NCI-H2196 (cell line): ENCODE measurements at regions not wholly inside any gene's neighbourhood (a gene's known extent, or its start where the extent isn't known, plus 50 kb on each side); places are given as distances from the start of the nearest gene placed in this dataset.

ENCODE experiments used
- DNase-seq: peaks from one replicate; lab custom pipeline; 2025; ENCODE audit not compliant: unreplicated experiment; lab: John Stamatoyannopoulos, UW

DNA sequence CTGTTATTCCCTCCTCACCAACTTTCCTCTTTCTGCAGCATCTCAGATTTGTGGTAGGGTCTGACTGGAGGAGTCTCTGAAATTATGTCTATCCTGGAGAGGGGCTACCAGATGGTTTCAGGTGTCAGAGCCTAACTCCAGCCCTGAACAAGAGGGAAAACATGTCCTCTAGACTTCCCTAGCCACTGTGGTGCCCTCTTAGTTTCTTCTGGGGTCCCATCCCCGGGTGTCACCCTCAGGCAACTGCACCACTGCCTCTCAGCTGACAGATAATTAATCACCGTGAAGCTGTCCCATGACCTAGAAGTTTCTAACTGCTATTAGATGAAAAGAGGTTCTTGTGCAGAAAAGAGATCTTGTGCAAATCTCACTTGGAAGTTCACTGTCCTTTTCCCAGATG, 95.1 kb upstream of the CELF4 start:
- DNase-seq, result no peak

DNA sequence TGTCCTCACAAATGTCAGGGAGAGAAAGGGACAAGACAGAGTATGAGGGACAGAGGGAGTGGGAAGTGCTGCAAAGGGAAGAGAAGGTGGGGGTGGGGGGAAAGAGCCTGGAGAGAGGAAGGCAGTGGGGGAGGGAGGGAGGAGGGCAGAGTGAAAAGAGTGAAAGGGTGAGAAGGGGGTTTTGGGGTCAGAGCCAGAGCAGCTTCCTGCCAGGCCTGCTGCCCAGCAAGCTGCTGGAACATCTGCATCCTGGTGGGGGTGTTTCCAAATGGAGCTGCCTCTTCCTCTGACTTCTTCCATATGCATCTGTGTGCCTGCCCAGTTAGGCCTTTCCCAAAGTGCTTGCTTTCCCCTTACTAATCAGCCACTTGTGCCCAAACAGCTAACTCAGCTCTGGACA, 94.3 kb upstream of the CELF4 start:
- no peak for DNase-seq

DNA sequence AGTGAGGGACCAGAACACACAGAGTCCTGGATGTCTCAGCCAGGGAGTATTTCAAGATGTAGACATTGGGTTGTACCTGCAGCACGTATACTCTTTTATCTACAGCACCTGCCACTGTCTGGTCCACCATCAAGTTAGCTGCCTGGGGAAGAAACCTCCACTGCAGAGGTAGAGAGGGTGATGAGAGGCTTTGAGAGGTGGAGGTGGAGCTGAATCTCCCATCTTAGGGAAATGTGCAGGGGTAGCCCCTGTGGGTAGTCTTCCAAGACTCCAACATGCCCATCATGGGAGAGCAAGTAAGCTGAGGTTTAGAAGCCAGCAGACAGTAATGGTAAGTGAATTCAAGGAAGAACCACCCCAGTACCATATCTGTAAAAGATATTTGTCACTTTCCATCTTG, 93.3 kb upstream of the CELF4 start:
- no peak for DNase-seq

DNA sequence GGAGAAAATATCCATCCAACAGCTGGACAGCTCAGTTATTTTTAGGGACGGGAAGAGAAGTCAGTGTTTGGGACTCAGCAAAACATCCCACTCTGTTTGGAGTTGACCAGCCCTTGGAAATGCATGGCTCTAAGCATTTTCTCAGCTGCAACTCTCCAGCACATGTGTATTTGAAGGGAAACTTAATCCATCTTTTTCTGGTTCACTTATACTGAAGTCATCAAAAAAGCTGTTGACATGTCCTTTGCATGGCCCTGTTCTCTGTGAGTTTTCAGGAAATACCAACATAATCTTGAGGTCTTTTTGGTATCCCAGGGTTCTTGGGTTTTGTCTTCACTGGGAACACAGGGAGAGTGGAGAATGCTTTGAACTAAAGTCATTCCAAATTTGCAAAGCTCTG, 91.9 kb upstream of the CELF4 start:
- no peak for DNase-seq

DNA sequence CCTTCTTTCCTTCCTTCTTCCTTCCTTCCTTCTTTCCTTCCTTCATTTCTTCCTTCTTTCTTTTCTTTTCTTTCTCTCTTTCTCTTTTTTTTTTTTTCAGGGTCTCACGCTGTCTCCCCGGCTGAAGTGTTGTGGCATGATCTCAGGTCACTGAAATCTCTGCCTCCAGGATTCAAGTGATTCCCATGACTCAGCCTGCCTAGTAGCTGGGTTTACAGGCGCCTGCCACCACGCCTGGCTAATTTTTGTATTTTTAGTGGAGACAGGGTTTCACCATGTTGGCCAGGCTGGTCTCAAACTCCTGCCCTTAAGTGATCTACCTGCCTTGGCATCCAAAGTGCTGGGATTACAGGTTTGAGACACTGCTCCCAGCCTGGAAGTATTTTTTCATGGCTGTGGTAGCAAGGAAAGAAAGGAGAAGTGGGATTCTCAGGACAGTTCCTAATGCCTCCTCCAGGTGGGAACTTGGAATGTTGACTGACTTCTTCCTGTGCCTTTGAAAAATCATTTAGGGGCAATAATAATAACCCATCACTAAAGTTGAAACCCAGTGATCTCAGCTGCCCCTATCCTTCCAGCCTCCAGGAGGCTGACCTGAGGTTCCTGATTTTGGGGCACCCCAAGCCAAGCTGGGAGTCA, 89.3 kb upstream of the CELF4 start:
- DNase-seq, result no peak

DNA sequence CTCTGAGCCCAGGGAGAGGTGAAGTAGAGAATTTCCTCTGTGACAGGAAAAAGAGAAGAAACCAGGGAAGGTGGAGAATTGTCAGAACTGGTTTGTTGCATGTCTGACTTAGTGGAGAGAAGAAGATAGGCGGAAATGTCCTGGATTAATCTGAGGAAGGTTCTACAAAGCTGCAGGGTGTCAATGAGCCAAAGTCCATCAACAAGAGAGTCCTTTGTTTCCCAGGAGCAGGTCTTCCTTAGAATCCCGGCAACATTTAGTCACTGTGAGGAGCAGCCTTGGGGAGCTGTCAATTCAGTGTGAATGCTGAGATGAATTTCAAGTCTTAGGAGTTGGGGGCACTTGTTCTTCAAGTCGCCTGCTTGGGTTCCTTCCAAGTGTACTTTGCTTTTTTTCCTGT, 88.4 kb upstream of the CELF4 start:
- DNase-seq, result no peak

DNA sequence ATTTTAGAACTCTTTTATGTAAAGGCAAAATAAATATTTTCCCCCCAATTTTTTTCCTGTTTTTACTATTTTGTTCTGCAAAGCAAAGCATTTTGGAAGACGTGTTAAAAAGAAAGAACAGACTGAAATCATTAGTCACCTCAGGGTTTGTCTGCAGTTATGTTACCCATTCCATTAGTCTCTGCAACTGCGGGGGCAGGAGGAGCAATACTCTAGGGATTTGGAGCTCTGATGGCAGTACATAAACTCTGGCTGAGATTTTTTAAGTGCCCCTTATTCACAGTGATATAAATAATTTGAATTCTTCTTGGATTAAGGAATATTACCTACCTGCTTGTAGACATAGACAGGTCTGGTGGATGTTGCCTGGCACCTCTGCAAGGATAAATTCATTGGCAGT, 88.0 kb upstream of the CELF4 start:
- DNase-seq, result no peak

DNA sequence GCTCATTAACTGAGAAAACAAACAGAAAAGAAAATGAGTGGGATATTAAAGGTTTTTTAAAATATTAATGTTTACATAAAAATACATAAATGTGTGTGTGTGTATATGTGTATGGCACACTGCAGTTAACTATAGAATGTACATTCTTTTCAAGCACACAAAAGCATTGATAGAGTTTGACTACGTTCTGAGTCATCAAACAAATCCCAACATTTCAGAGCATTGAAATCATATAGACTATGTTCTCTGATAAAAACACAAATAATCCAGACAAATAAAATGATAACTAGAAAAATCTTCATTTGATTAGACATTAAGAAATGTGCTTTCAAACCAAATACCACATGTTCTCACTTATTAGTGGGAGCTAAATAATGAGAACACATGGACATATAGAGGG, 84.3 kb upstream of the CELF4 start:
- DNase-seq, result no peak

DNA sequence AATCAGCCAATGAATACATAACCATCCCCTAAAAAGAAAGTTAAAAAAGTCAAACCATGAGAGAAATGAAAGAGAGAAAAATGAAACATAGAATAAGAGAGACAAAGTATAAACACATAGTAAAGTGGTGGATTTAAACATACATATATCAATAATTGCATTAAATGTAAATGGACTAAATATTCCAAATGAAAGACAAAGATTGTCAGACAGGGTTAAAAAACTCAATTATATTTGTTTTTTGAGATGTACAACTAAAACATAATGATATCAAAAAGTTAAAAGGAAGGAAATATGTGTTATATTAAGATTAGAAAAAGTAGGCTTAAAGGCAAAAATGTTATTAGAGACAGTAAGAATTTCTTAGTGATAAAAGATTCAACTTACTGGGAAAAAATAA, 83.8 kb upstream of the CELF4 start:
- DNase-seq, result no peak

DNA sequence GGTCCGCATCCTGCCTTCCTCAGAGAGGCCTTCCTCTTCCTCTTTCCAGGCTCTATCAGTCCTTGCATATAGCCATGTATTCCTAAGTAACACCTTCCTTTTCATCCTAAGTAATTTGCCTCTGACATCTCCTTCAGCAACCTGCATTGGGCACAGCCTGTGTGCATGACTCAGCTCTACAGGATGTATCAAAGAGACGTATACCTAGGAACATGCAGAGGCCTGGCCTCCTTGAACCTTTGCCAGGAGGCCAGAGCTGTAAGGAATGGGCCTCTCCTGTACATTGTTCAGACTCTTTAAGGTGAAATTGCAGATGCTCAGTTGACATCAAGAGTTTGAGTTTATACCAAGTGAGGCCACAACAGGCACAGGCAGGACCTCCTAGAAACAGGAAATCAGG, 76.0 kb upstream of the CELF4 start:
- DNase-seq, result no peak

DNA sequence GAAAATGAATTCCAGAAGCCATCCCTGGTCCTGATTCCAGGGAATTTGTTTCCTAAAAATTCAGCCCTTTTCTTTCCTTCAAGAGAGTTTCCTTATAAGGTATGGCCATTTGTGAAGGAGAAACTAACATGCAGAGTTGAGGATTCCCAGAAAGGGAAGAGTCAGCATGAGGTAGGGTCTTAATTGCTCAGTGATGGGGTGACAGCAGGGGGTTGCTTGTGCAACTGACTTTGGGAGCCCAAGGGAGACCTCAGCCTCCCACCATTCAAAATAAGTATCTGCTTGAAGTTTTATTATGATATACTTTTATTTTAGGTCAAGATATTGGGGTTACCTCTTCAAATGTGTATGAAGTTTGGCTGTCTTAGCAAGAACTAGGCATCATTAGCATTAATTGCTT, 74.9 kb upstream of the CELF4 start:
- no peak for DNase-seq

DNA sequence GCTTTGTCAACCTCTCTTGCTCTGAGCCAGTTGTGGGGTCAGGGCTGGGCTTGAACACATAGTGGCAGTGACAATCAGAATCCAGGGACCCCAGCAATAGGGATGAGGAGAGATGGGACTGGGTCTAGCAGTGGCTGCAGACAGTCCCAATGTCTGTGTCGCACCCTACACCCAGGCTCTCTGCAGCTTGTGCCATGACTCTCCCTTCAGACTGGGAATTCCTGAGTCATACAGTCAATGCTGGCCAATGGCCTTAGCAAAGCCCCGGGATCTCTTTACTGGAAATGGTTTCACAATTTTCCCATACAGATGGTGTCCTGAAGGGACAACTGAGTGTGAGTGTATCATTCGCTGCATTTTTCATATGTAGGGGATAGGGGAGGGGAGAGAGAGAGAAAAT, 74.2 kb upstream of the CELF4 start:
- DNase-seq, result no peak

DNA sequence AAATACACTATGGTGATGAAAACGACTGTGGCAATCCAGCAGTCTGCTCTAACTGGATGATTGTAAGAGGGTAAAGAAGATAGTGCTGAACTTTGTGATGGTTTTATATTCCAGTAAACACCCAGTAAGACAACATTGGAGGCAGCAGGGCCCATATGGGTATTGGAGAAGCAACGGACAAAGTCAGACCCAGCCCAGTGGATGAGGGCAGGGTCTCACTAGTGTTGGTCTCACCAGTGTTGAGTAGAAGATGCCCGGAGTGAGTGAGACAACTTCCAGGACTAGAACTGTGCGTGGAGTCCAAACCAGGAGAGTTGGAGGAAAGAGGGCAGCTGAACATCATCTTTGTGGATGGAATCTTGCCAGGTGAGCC, 71.9 kb upstream of the CELF4 start:
- DNase-seq, result no peak

DNA sequence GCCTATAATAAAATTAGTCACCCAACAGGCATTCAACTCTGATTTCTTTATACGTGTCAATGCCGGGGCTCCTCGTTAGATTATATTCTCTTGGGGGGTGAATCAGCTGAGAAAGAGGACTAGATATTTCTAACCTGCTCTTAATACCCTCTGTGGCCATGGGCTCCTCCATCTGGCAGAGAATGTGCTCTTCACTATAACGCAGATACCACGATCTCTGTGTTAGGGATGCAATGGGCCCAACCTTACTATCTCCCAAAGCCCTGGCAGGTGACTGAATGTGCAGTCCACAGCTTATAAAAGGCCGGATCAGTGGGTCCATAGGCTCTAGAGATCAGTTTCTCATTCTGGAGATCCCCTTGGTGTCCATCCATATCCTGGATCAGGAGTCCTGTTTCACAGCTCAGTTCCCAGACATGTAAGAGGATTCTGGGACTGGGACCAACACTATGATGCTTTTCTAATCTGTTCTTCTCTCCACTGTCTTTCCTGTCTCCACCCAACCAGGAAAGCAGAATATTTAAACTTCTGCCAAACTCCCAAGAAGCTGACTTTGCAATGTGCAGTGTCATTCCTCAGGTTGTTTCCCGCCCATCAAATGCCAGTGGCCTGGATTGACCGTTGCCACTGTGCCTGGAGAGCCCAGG, 71.4 kb upstream of the CELF4 start:
- no peak for DNase-seq

DNA sequence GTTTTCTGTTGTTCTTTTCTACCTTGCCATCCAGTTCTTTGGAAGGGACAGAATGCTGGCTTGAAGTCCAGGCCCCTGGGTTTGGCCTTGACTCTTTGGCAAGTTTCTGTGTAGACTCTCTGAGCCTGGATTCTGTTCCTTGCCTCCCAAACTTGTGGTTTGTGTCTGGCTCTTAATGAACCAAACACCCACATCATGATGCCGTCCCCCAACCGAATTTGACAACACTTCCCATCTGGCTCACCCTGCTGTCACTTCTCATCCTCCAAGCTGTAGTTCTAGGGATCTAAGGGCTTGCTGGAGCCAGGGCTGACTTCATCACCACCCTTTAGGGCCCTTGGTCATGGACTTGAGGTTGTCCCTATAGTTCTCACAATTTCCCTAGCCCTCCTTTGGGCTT, 68.9 kb upstream of the CELF4 start:
- no peak for DNase-seq

DNA sequence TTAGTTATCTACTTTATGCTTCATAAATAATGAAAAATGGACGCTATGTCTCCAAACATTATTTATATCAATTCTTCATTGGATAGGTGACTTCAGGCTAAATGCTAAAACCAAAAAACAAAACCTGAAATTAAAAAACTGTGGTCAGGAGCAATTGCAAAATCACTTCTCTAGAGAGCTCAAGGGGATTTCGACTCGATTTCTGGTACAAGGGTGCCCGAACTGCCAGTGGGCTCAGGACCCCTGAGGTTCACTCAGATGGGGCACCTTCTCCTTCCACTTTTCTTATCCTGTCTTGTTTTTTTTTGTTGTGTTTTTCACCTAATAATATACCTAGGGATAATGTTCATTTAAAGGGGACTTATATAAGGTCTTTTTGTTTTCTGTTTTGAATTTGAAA, 65.8 kb upstream of the CELF4 start:
- DNase-seq, result no peak

DNA sequence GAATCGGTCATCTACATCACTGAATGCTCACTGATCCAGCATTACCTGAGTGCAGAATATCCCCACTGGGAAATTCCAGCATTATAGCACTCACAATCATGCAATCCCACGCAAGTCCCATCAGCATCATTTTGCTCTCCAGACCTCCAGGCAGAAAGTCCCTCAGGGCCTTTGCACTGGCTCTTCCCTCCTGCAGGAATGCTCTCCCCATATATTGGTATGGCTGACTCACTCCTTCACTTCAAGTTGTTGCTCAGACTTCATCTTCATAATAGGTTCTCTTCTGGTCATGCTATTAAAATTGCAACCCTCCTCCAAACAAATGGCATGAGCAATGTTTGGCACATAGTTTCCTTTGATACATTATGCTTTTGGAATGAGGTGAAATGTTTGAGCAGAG, 64.7 kb upstream of the CELF4 start:
- DNase-seq, result no peak

DNA sequence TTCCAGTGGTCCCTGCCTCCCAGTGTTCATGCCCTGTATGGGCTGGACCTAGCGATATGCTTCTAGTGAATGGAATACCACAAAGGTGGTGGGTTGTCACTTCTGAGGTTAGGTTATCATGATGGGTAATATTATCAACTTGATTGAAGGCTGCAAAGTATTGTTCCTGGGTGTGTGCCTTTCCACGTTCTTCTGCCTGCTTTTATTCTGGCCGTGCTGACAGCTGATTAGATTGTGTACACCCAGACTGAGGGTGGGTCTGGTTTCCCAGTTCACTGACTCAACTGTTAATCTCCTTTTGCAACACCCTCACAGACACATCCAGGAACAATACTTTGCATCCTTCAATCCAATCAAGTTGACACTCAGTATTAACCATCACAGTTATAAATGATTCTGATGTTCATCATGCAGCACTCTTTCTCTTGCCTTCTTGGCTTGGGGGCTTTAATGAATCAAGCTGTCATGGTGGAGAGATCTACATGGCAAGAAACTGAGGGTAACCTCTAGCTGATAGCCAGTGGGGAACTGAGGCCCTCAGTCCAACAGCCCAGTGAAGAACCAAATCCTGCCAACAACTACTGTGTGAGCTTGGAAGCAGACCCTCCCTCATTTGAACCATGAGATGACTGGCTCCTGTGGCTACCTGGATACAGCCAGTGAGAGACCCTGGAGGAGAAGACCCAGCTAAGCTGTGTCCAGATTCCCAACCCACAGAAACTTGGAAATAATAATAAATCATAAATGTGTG, 63.0 kb upstream of the CELF4 start:
- no peak for DNase-seq

DNA sequence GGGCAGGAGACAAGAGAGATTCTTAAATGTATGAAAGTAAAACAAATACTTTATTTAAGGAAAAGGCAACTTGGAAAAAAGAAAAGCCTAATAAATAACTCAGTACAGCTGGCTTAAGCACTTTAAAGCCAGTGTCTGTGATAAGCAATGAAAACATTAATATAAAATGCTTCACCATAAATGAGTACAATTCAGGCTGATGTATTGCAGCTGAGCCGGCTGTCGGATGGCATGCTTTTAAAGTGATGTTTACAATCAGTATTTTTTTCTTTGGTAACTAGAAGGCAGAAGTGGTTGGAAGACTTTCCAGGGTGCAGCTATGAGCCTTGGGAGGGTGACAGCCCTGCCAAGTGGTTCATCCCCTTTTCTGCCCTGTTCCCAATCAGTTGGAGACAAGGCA, 58.7 kb upstream of the CELF4 start:
- no peak for DNase-seq

DNA sequence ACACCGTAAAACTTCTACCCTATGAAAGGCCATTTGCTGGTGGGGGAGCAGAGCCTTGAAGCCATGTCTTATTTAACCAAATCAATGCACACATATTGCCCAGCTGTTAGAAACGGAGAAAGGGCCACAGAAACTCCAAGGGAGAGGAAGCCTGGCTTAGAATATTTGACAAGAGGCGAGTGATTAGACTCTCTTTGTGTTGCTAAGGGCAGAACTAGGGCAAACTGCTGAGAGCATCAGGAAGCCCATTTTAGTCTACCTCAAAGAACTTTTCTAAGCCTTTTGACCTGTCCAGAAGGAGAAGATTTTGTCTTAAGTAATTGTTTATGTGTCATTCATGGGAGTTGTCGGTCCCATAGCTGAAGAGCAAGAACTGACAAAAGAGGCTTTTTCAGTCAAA, 54.4 kb upstream of the CELF4 start:
- DNase-seq, result no peak

DNA sequence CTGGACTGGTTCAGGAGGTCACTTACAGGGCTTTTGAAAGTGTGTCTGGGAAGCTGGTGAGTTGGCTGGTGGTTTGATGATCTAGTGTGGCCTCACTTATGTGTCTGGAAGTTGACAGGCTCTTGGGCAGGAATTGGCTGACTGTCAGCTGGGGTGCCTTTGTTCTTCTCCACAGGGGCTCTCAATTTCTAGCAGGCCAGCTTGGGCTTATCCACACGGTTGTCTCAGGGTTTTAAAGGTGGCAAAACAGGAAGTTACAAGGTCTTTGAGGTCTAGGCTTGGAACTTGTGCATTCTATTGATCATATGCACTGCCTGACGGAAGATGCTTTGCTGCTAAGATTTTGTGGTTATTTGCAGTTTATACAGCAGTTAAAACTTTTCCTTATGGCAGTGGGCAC, 52.0 kb upstream of the CELF4 start:
- no peak for DNase-seq
